SK-N-SH treated with all-trans-retinoic acid at 6 μM for 48 hours (cell line): ENCODE measurements at regions not wholly inside any gene's neighbourhood (a gene's known extent, or its start where the extent isn't known, plus 50 kb on each side); places are given as distances from the start of the nearest gene placed in this dataset.
"Not testable (repeated sequence)": the region's sequence is repeated elsewhere in the genome, so short reads cannot be mapped to it uniquely, and the experiment has no call there.

ENCODE experiments used
- ATAC-seq: fragments of 200-7000 bp; cut with Tn5 transposase; 3 replicates; pipeline ENCODE4 v1.9.1; 2020; ENCODE audit warnings: mild to moderate bottlenecking, moderate library complexity
- ARNTL ChIP-seq: fragments of 450-650 bp; formaldehyde crosslinking; IDR thresholded peaks from 2 replicates; pipeline ENCODE4 v1.5.0; 2020; ENCODE audit warnings: low read depth, mild to moderate bottlenecking, moderate library complexity, borderline replicate concordance
- BACH2 ChIP-seq: fragments of 250-450 bp; sonication (Bioruptor Pico); IDR thresholded peaks from 2 replicates; pipeline ENCODE4 v1.9.0; 2021; ENCODE audit warnings: mild to moderate bottlenecking, borderline replicate concordance
- ESRRG ChIP-seq: fragments of 250-450 bp; sonication (Bioruptor Pico); IDR thresholded peaks from 2 replicates; pipeline ENCODE4 v1.6.1; 2021; ENCODE audit warnings: mild to moderate bottlenecking
- PPARA ChIP-seq: fragments of 250-450 bp; sonication (Bioruptor Pico); IDR thresholded peaks from 2 replicates; pipeline ENCODE4 v1.5.0; 2020; ENCODE audit warnings: mild to moderate bottlenecking, borderline replicate concordance
- RARB ChIP-seq: fragments of 250-450 bp; sonication (Bioruptor Pico); IDR thresholded peaks from 2 replicates; pipeline ENCODE4 v1.8.0; 2021; ENCODE audit warnings: mild to moderate bottlenecking, moderate library complexity
- TOX ChIP-seq: fragments of 250-450 bp; sonication (Bioruptor Pico); IDR thresholded peaks from 2 replicates; pipeline ENCODE4 v1.8.0; 2021; ENCODE audit warnings: mild to moderate bottlenecking, moderate library complexity, borderline replicate concordance
- ZC3H10 ChIP-seq: fragments of 250-450 bp; sonication (Bioruptor Pico); IDR thresholded peaks from 2 replicates; pipeline ENCODE4 v1.5.1; 2021; ENCODE audit warnings: mild to moderate bottlenecking, moderate library complexity
- ZFP30 ChIP-seq: fragments of 450-650 bp; formaldehyde crosslinking; IDR thresholded peaks from 2 replicates; pipeline ENCODE4 v1.5.0; 2022; ENCODE audit warnings: mild to moderate bottlenecking, moderate library complexity
- ZNF70 ChIP-seq: fragments of 450-650 bp; formaldehyde crosslinking; IDR thresholded peaks from 2 replicates; pipeline ENCODE4 v1.5.0; 2020; ENCODE audit warnings: mild to moderate bottlenecking, moderate library complexity
- ZNF8 ChIP-seq: fragments of 450-650 bp; formaldehyde crosslinking; IDR thresholded peaks from 2 replicates; pipeline ENCODE4 v1.5.0; 2020; ENCODE audit warnings: mild to moderate bottlenecking, moderate library complexity
- TF ChIP-seq, protein P1 (sequence below): fragments of 250-450 bp; sonication (Bioruptor Pico); IDR thresholded peaks from 2 replicates; pipeline ENCODE4 v1.5.0; 2020; ENCODE audit warnings: mild to moderate bottlenecking, moderate library complexity
- TF ChIP-seq, protein P2 (sequence below): fragments of 250-450 bp; sonication (Bioruptor Pico); IDR thresholded peaks from 2 replicates; pipeline ENCODE4 v1.5.1; 2021; ENCODE audit warnings: mild to moderate bottlenecking, moderate library complexity
- TF ChIP-seq, protein P3 (sequence below): fragments of 250-450 bp; sonication (Bioruptor Pico); IDR thresholded peaks from 2 replicates; pipeline ENCODE4 v1.5.1; 2020; ENCODE audit warnings: low read depth, mild to moderate bottlenecking, moderate library complexity
- TF ChIP-seq, protein P4 (sequence below): fragments of 250-450 bp; sonication (Bioruptor Pico); IDR thresholded peaks from 2 replicates; pipeline ENCODE4 v1.8.0; 2021; ENCODE audit warnings: low read depth, mild to moderate bottlenecking, moderate library complexity, borderline replicate concordance

DNA sequence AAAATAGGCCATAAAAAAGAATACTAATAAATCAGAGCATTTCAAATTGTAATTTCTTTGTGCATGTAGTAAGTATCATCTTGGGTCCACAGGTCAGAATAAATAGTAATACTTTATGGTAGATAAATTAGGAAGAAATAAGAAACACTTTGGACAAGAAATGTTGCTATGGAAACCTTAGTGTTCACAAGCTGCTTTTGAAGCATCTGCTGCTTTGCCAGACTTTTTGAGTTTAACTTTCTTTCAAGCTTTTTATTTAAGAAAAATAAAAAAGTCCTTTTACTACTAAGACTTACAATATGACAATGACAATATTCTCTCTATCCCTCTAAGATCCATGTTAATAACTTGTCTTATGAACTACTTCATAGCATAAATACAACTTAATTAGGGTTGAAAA, 690.7 kb upstream of the FSHR start:
- ATAC-seq = no peak
- TF ChIP-seq, protein P1, sequence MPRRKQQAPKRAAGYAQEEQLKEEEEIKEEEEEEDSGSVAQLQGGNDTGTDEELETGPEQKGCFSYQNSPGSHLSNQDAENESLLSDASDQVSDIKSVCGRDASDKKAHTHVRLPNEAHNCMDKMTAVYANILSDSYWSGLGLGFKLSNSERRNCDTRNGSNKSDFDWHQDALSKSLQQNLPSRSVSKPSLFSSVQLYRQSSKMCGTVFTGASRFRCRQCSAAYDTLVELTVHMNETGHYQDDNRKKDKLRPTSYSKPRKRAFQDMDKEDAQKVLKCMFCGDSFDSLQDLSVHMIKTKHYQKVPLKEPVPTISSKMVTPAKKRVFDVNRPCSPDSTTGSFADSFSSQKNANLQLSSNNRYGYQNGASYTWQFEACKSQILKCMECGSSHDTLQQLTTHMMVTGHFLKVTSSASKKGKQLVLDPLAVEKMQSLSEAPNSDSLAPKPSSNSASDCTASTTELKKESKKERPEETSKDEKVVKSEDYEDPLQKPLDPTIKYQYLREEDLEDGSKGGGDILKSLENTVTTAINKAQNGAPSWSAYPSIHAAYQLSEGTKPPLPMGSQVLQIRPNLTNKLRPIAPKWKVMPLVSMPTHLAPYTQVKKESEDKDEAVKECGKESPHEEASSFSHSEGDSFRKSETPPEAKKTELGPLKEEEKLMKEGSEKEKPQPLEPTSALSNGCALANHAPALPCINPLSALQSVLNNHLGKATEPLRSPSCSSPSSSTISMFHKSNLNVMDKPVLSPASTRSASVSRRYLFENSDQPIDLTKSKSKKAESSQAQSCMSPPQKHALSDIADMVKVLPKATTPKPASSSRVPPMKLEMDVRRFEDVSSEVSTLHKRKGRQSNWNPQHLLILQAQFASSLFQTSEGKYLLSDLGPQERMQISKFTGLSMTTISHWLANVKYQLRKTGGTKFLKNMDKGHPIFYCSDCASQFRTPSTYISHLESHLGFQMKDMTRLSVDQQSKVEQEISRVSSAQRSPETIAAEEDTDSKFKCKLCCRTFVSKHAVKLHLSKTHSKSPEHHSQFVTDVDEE (CRISPR knock-in tag) = no peak
- TF ChIP-seq ESRRG = no peak
- TF ChIP-seq, protein P2, sequence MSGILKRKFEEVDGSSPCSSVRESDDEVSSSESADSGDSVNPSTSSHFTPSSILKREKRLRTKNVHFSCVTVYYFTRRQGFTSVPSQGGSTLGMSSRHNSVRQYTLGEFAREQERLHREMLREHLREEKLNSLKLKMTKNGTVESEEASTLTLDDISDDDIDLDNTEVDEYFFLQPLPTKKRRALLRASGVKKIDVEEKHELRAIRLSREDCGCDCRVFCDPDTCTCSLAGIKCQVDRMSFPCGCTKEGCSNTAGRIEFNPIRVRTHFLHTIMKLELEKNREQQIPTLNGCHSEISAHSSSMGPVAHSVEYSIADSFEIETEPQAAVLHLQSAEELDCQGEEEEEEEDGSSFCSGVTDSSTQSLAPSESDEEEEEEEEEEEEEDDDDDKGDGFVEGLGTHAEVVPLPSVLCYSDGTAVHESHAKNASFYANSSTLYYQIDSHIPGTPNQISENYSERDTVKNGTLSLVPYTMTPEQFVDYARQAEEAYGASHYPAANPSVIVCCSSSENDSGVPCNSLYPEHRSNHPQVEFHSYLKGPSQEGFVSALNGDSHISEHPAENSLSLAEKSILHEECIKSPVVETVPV (CRISPR knock-in tag) = no peak

DNA sequence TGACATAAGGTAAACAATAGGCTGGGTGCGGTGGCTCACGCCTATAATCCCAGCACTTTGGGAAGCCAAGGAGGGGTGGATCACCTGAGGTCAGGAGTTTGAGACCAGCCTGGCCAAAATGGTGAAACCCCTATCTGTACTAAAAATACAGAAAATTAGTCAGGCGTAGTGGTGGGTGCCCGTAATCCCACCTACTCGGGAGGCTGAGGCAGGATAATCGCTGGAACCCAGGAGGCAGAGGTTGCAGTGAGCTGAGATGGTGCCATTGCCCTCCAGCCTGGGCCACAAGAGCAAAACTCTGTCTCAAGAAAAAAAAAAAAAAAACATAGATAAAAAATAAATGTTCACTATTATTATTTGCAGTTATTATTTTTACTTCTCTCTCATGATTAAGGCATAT, 689.8 kb upstream of the FSHR start:
- not testable (repeated sequence) for ATAC-seq

DNA sequence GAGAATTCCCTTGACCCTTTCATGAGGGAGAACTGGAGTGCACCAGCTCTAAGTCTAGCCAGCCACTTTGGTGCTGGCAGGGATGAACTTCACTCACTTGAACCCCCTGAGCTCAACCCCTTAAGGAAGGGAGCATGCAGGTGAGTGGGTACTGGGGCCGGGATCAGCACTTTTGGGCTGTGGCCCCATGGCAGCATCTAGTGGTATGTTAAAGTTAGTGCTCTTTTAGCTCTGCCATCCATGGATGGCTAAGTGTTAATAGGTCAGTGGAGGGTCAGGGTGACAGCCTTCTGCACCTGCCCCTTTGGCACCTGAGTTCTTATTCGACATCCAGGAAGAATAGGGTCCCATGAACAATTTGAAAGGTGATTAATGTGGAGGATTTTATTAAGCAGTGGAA, 689.0 kb upstream of the FSHR start:
- TF ChIP-seq, protein P2 (CRISPR knock-in tag) = no peak
- TF ChIP-seq TOX (CRISPR knock-in tag) = no peak
- no peak for TF ChIP-seq ZFP30 (CRISPR knock-in tag)
- TF ChIP-seq ZNF8 (CRISPR knock-in tag) = no peak
- TF ChIP-seq ESRRG = no peak
- no peak for TF ChIP-seq RARB (CRISPR knock-in tag)
- TF ChIP-seq ARNTL (CRISPR knock-in tag) = no peak
- TF ChIP-seq ZC3H10 = no peak
- ATAC-seq = no peak

DNA sequence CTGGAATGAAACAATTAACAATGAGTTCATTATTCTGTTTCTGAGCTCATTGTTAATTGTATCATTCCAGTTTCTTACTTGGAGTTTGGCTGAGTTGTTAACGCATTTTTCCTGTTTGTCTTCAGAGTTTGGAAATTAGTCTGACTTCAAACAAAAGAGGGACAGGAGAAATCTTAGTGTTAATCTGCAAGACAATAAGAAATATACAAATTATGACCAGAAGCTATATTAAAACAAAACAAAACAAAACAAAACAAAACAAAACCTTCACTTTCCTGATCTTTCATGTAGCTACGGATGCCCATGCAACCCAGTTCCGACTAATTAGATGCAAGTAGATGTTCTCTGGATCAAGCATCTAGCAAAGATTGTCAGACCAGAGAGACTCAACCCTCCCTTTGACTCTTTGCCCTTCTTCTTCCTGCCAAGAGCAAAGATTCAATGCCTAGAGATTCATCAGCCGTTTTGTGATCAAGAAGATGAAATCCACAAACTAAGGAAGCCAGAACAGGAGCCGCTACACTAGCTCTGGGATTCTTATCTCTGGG, 686.2 kb upstream of the FSHR start:
- no peak for TF ChIP-seq PPARA (CRISPR knock-in tag)
- TF ChIP-seq, protein P3, sequence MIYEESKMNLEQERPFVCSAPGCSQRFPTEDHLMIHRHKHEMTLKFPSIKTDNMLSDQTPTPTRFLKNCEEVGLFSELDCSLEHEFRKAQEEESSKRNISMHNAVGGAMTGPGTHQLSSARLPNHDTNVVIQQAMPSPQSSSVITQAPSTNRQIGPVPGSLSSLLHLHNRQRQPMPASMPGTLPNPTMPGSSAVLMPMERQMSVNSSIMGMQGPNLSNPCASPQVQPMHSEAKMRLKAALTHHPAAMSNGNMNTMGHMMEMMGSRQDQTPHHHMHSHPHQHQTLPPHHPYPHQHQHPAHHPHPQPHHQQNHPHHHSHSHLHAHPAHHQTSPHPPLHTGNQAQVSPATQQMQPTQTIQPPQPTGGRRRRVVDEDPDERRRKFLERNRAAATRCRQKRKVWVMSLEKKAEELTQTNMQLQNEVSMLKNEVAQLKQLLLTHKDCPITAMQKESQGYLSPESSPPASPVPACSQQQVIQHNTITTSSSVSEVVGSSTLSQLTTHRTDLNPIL (CRISPR knock-in tag) = no peak
- ATAC-seq = no peak

DNA sequence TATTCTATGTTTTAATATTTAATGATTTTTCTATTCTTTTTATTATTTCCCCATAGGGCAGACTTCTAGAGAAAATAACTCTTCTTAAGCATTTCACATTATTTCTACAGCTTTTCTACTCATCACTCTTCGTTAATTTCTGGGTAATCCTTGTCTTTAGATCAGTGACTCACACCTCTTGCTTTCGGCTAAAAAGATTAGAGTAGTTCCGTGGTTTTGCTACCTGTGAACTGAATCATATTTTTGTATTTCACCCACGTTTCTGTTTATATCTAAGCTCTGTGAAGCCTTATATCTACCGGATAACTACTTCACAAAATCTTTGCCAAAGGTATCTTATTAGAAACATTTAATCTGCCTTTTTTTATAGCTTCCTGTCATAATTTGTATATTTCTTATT, 685.5 kb upstream of the FSHR start:
- ATAC-seq = no peak
- no peak for TF ChIP-seq ZFP30 (CRISPR knock-in tag)

DNA sequence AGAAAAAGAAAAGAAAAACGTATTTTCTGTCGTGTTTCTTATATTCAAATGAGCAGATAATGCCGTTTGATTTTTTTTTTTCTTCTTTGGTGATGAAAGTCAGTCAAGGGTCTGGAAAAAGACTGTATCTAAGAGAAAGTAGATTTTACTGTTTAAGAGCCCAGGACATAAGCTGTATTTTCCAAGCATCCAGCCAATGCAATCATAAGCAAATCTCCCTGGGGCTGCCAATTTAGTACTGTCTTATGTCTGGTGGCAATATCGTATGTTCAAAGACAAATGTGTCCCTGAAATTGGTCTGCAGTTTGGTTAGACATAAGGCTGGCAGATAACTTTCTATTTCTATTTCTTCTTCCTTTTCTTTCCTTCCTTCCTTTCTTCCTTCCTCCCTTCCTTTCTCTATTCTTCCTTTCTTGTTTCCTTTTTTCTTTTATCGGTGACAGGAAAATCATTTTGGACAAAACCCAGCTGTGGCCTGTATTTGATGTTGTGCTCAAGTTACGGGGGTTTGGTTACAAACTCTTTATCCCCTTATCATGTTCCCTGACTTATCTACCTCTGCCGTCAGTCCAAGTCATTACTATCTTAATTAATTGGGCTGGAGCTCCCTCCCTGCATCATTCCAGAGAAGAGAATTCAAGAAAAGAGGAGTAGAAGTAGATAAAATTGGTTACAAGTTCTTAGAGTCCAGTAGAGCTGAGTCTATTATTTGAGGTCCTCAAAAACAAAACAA, 683.4 kb upstream of the FSHR start:
- ATAC-seq = no peak
- TF ChIP-seq ZNF70 (CRISPR knock-in tag) = no peak
- TF ChIP-seq, protein P3 (CRISPR knock-in tag) = no peak
- no peak for TF ChIP-seq BACH2
- TF ChIP-seq RARB (CRISPR knock-in tag) = no peak
- TF ChIP-seq, protein P4, sequence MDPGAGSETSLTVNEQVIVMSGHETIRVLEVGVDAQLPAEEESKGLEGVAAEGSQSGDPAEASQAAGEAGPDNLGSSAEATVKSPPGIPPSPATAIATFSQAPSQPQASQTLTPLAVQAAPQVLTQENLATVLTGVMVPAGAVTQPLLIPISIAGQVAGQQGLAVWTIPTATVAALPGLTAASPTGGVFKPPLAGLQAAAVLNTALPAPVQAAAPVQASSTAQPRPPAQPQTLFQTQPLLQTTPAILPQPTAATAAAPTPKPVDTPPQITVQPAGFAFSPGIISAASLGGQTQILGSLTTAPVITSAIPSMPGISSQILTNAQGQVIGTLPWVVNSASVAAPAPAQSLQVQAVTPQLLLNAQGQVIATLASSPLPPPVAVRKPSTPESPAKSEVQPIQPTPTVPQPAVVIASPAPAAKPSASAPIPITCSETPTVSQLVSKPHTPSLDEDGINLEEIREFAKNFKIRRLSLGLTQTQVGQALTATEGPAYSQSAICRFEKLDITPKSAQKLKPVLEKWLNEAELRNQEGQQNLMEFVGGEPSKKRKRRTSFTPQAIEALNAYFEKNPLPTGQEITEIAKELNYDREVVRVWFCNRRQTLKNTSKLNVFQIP = no peak
